CD4-positive, CD25-positive, alpha-beta regulatory T cell (primary cell): ENCODE measurements at regions not wholly inside any gene's neighbourhood (a gene's known extent, or its start where the extent isn't known, plus 50 kb on each side); places are given as distances from the start of the nearest gene placed in this dataset.

Source experiments
- ATAC-seq, 2 donors: fragments of 150-1000 bp; cut with Tn5 transposase; one replicate each; pipeline ENCODE4 v1.10.0; 2021; ENCODE audit warnings: low read depth in 2 of 2, moderate number of reproducible peaks in 2 of 2, moderate library complexity in 1 of 2
- DNase-seq, 3 donors: peaks; one replicate each; pipeline versions ENCODE4 v3.0.0 to v3.0.0-alpha.2; 2012 to 2022; ENCODE audit warnings: mixed read lengths in 1 of 3
- H3K27ac ChIP-seq: one replicate; pipeline ENCODE4 v1.7.0; 2013; ENCODE audit warnings: mild to moderate bottlenecking, low read length; ENCODE audit not compliant: insufficient read depth, poor library complexity, severe bottlenecking
- H3K27me3 ChIP-seq: one replicate; pipeline ENCODE4 v1.7.0; 2013; ENCODE audit warnings: low read length; ENCODE audit not compliant: control insufficient read depth, insufficient read depth
- H3K36me3 ChIP-seq: one replicate; pipeline ENCODE4 v1.7.0; 2013; ENCODE audit warnings: mild to moderate bottlenecking, low read length, moderate library complexity; ENCODE audit not compliant: control insufficient read depth, insufficient read depth
- H3K4me1 ChIP-seq: 2 replicates; pipeline ENCODE4 v1.7.0; 2013; ENCODE audit warnings: mild to moderate bottlenecking, low read length; ENCODE audit not compliant: insufficient read depth, control insufficient read depth, poor library complexity, severe bottlenecking
- H3K4me3 ChIP-seq: one replicate; pipeline ENCODE4 v1.7.0; 2013; ENCODE audit warnings: low read depth, mild to moderate bottlenecking, low read length, moderate library complexity
- H3K9me3 ChIP-seq, 2 experiments: 1 replicate in 1 of 2; 2 replicates in 1 of 2; pipeline ENCODE4 v1.7.0; 2013; ENCODE audit warnings: low read length in 2 of 2, mild to moderate bottlenecking in 1 of 2, moderate library complexity in 1 of 2; ENCODE audit not compliant: control insufficient read depth in 2 of 2
- H3K27ac Mint-ChIP-seq, 3 donors: one replicate each; pipeline ENCODE4 v1.8.0; 2020 to 2022; ENCODE audit warnings: mild to moderate bottlenecking in 3 of 3, mixed read lengths in 3 of 3, moderate library complexity in 2 of 3
- H3K27me3 Mint-ChIP-seq: one replicate; pipeline ENCODE4 v1.8.0; 2022; ENCODE audit warnings: mild to moderate bottlenecking, mixed read lengths
- H3K36me3 Mint-ChIP-seq: one replicate; pipeline ENCODE4 v1.8.0; 2020; ENCODE audit warnings: mixed read lengths
- H3K4me1 Mint-ChIP-seq, 4 donors: one replicate each; pipeline ENCODE4 v1.8.0; 2020 to 2022; ENCODE audit warnings: mixed read lengths in 4 of 4, mild to moderate bottlenecking in 1 of 4
- H3K4me3 Mint-ChIP-seq, 4 donors: one replicate each; pipeline ENCODE4 v1.8.0; 2020 to 2022; ENCODE audit warnings: mild to moderate bottlenecking in 4 of 4, mixed read lengths in 4 of 4, moderate library complexity in 3 of 4
- H3K9me3 Mint-ChIP-seq, 7 donors: one replicate each; pipeline ENCODE4 v1.8.0; 2020 to 2022; ENCODE audit warnings: mixed read lengths in 7 of 7, mild to moderate bottlenecking in 3 of 7, moderate library complexity in 2 of 7

DNA sequence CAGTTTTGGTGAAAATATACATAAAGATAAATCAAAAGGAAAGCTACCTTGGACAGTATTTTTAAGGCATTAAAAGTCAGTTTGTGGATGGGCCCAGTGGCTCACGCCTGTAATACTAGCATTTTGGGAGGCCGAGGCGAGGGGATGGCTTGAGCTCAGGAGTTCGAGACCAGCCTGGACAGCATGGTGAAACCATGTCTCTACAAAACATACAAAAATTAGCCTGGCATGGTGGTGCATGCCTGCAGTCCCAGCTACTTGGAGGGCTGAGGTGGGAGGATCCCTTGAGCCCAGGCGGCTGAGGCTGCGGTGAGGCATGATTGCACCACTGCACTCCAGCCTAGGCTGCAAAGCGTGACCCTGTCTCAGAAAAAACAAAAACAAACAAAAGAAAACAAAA lies 1253.8 kb downstream of the MRPL39 start:
- no peak for DNase-seq
- no peaks in the 10 kb centered on the region for H3K27me3 Mint-ChIP-seq
- no peak overlapping the region for H3K4me3 Mint-ChIP-seq
- no peaks in the 10 kb centered on the region for H3K36me3 Mint-ChIP-seq
- no peak overlapping the region for H3K27ac Mint-ChIP-seq
- H3K9me3 Mint-ChIP-seq = peaks cover 0 to 8% (median 6%) of the 10 kb centered on the region in 7 donors
- Histone ChIP-seq H3K27ac (no peak overlapping the region), H3K9me3 (peaks cover 0 to 2% of the 10 kb centered on the region in 2 experiments), H3K4me3 (no peak overlapping the region), H3K36me3 (no peaks in the 10 kb centered on the region), H3K4me1 (no peaks in the 10 kb centered on the region), H3K27me3 (no peaks in the 10 kb centered on the region)
- no peak for ATAC-seq
- no peaks in the 10 kb centered on the region for H3K4me1 Mint-ChIP-seq

DNA sequence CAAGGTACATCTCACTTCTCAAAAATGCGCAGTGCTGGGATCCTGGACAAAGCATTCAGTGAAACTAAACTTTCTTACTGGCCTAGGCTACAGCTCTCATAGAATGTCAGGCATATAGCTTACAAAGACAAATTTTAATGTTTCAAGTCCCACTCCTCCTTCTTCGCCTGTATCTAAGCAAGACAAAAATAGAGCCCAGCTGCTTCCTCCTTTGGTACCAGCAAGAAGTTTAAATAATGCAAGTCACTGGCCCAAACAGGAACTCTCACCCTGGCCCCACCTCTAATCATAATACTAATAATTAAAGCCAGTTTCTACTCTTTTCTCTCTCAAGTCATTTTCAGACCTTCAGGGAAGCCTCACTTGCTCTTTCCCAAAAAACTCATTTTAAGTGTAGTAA lies 1267.9 kb downstream of the MRPL39 start:
- no peak overlapping the region for H3K27ac Mint-ChIP-seq
- Histone ChIP-seq H3K9me3 (peaks cover 1 to 4% of the 10 kb centered on the region in 2 experiments), H3K36me3 (no peaks in the 10 kb centered on the region), H3K4me3 (no peak overlapping the region), H3K4me1 (no peaks in the 10 kb centered on the region), H3K27ac (no peak overlapping the region), H3K27me3 (no peaks in the 10 kb centered on the region)
- ATAC-seq (no peak), DNase-seq (no peak)
- peaks cover 1 to 10% (median 4%) of the 10 kb centered on the region in 7 donors for H3K9me3 Mint-ChIP-seq
- no peaks in the 10 kb centered on the region for H3K27me3 Mint-ChIP-seq
- H3K36me3 Mint-ChIP-seq = no peaks in the 10 kb centered on the region
- no peak overlapping the region for H3K4me3 Mint-ChIP-seq
- no peaks in the 10 kb centered on the region for H3K4me1 Mint-ChIP-seq

- Histone ChIP-seq H3K4me3 (no peak overlapping the region), H3K27ac (no peak overlapping the region), H3K4me1 (no peaks in the 10 kb centered on the region), H3K9me3 (peaks cover 1 to 4% of the 10 kb centered on the region in 2 experiments), H3K36me3 (no peaks in the 10 kb centered on the region), H3K27me3 (no peaks in the 10 kb centered on the region)
- ATAC-seq (no peak), DNase-seq (no peak)
- H3K36me3 Mint-ChIP-seq = no peaks in the 10 kb centered on the region
- H3K4me1 Mint-ChIP-seq = no peaks in the 10 kb centered on the region
- no peak overlapping the region for H3K4me3 Mint-ChIP-seq
- no peaks in the 10 kb centered on the region for H3K27me3 Mint-ChIP-seq
- H3K9me3 Mint-ChIP-seq = peaks cover 0 to 16% (median 5%) of the 10 kb centered on the region in 7 donors
- no peak overlapping the region for H3K27ac Mint-ChIP-seq
Measured at GRCh38 chr21:24336491-24336890, 1270.8 kb downstream of the MRPL39 start.

DNA sequence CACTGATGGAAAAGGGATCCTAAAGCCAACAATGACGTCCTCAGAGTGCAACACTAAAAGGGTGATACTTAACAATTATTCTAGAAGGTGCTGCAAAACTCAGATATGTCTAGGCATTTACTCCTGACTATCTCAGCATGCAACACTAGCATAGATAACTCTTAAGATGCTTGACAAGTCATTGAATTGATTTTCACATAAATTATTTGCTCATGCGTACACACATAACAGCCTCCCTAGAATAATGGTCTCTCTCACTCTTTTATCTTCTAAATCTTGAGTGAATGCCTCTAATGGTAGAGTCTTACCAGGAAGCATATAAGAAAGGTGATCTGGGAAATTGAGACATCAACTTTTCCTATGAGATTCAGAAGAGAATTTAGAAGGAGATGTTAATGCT lies 1283.7 kb downstream of the MRPL39 start:
- Mint-ChIP-seq H3K4me3 (no peak overlapping the region), H3K4me1 (no peaks in the 10 kb centered on the region)

GRCh38 chr21:24316277-24316922 lies 1290.9 kb downstream of the MRPL39 start:
- no peaks in the 10 kb centered on the region for H3K4me1 Mint-ChIP-seq

More for the DNA sequence above, 1283.7 kb downstream of the MRPL39 start:
- Histone ChIP-seq H3K27ac (no peak overlapping the region), H3K27me3 (no peaks in the 10 kb centered on the region), H3K9me3 (peaks cover 0 to 2% of the 10 kb centered on the region in 2 experiments), H3K4me3 (no peak overlapping the region), H3K36me3 (no peaks in the 10 kb centered on the region), H3K4me1 (no peaks in the 10 kb centered on the region)
- Mint-ChIP-seq H3K27ac (no peak overlapping the region), H3K36me3 (no peaks in the 10 kb centered on the region), H3K27me3 (no peaks in the 10 kb centered on the region), H3K9me3 (peaks cover 0 to 8% (median 2%) of the 10 kb centered on the region in 7 donors)
- ATAC-seq (no peak), DNase-seq (no peak)

DNA sequence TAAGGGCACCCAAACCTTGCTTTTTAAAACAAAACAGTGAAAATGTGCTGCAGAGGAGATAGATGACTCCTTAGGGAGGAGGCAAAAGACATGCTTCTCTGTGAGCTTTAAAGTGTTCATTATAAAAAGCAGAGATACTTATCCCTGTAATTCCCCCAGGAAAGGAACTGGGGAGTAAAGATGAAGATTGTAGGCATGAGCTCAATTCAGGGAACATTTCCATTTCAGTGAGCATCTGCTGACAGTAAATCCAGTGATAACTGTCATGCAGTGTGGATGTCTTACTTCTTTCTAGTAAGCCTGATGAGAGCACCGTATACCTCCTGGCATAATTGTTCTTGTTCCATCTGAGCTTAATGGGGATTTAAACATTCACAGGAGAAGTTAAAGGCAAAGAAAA lies 1296.5 kb downstream of the MRPL39 start:
- Mint-ChIP-seq H3K4me3 (no peak overlapping the region), H3K27me3 (no peaks in the 10 kb centered on the region), H3K9me3 (peaks cover 0 to 14% (median 3%) of the 10 kb centered on the region in 7 donors), H3K27ac (no peak overlapping the region), H3K4me1 (no peaks in the 10 kb centered on the region), H3K36me3 (no peaks in the 10 kb centered on the region)
- DNase-seq (no peak), ATAC-seq (no peak)
- H3K36me3 ChIP-seq = no peaks in the 10 kb centered on the region
- no peaks in the 10 kb centered on the region for H3K4me1 ChIP-seq
- H3K9me3 ChIP-seq = no peaks in the 10 kb centered on the region
- no peak overlapping the region for H3K4me3 ChIP-seq
- H3K27ac ChIP-seq = no peak overlapping the region
- H3K27me3 ChIP-seq = no peaks in the 10 kb centered on the region

More at GRCh38 chr21:24316277-24316922, 1290.9 kb downstream of the MRPL39 start:
- no peak for ATAC-seq
- Histone ChIP-seq H3K4me1 (no peaks in the 10 kb centered on the region), H3K27me3 (no peaks in the 10 kb centered on the region), H3K4me3 (no peak overlapping the region), H3K36me3 (no peaks in the 10 kb centered on the region), H3K27ac (no peak overlapping the region), H3K9me3 (no peaks in the 10 kb centered on the region)
- Mint-ChIP-seq H3K4me3 (no peak overlapping the region), H3K36me3 (no peaks in the 10 kb centered on the region), H3K27me3 (no peaks in the 10 kb centered on the region), H3K9me3 (peaks cover 0 to 11% (median 0%) of the 10 kb centered on the region in 7 donors), H3K27ac (no peak overlapping the region)
- DNase-seq = no peak

DNA sequence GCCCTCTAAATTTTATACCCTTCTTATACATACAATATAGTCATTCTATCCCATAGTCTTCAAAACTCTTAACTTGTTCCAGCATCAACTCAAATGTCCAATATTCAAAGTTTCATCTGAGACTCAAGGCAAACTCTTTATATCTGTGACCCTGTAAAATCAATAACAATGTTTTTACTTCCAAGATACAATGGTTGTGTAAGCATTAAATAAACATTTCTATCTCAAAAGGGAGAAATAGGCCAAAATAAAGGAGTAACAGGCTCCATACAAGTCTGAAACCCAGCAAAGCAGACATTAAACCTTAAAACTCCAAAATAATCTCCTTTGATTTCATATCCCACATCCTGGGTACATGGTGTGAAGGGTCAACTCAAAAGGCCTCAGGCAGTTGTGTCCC lies 1299.1 kb downstream of the MRPL39 start:
- Histone ChIP-seq H3K27ac (no peak overlapping the region), H3K9me3 (no peaks in the 10 kb centered on the region), H3K4me3 (no peak overlapping the region), H3K4me1 (no peaks in the 10 kb centered on the region), H3K36me3 (no peaks in the 10 kb centered on the region), H3K27me3 (no peaks in the 10 kb centered on the region)
- ATAC-seq (no peak), DNase-seq (no peak)
- Mint-ChIP-seq H3K27me3 (no peaks in the 10 kb centered on the region), H3K27ac (no peak overlapping the region), H3K4me1 (no peaks in the 10 kb centered on the region), H3K36me3 (no peaks in the 10 kb centered on the region), H3K9me3 (peaks cover 0 to 13% (median 3%) of the 10 kb centered on the region in 7 donors), H3K4me3 (no peak overlapping the region)

- no peaks in the 10 kb centered on the region for H3K4me1 Mint-ChIP-seq
- H3K4me1 ChIP-seq = no peaks in the 10 kb centered on the region
- no peak overlapping the region for H3K4me3 ChIP-seq
- no peak overlapping the region for H3K27ac ChIP-seq
- H3K27ac Mint-ChIP-seq = no peak overlapping the region
- no peaks in the 10 kb centered on the region for H3K36me3 ChIP-seq
- H3K27me3 ChIP-seq = no peaks in the 10 kb centered on the region
- H3K4me3 Mint-ChIP-seq = no peak overlapping the region
- peaks cover 0 to 11% (median 0%) of the 10 kb centered on the region in 7 donors for H3K9me3 Mint-ChIP-seq
- no peaks in the 10 kb centered on the region for H3K9me3 ChIP-seq
- DNase-seq (no peak), ATAC-seq (no peak)
- H3K27me3 Mint-ChIP-seq = no peaks in the 10 kb centered on the region
- no peaks in the 10 kb centered on the region for H3K36me3 Mint-ChIP-seq
Measured at GRCh38 chr21:24302400-24302799, 1304.9 kb downstream of the MRPL39 start.
